Ovary (tissue), 3 donors: ENCODE measurements at regions not wholly inside any gene's neighbourhood (a gene's known extent, or its start where the extent isn't known, plus 50 kb on each side); places are given as distances from the start of the nearest gene placed in this dataset.
"Not testable (repeated sequence)": the region's sequence is repeated elsewhere in the genome, so short reads cannot be mapped to it uniquely, and the experiment has no call there.

Experiments used
- CTCF ChIP-seq, 3 donors: fragments of 450-650 bp in 2 of 3; fragments of 200-600 bp in 1 of 3; IDR thresholded peaks; one replicate each; pipeline versions ENCODE4 v1.5.1 to v1.8.0; 2016 to 2022; ENCODE audit warnings: antibody characterized with exemption in 3 of 3, mild to moderate bottlenecking in 1 of 3
- EP300 ChIP-seq: sonication (generic); formaldehyde crosslinking; IDR thresholded peaks from one replicate; pipeline ENCODE4 v1.6.1; 2017; ENCODE audit warnings: antibody characterized with exemption
- POLR2A ChIP-seq: fragments of 450-650 bp; IDR thresholded peaks from one replicate; pipeline ENCODE4 v1.6.1; 2017; ENCODE audit warnings: antibody characterized with exemption, mild to moderate bottlenecking, moderate library complexity
- donor health status: DM: no; HTN: no; CAD: no.

GRCh38 chr2:111539991-111540390 is 344.0 kb downstream of the ANAPC1 start:
- not testable (repeated sequence) for TF ChIP-seq POLR2A; CTCF (IDR thresholded peaks at IDR 0.05); EP300
